PC-3 (cell line): ENCODE measurements at regions not wholly inside any gene's neighbourhood (a gene's known extent, or its start where the extent isn't known, plus 50 kb on each side); places are given as distances from the start of the nearest gene placed in this dataset.

Source experiments
- ATAC-seq: fragments of 200-7000 bp; cut with Tn5 transposase; 2 replicates; pipeline ENCODE4 v1.9.1; 2020; ENCODE audit warnings: mild to moderate bottlenecking, moderate library complexity
- BruUV-seq: library from RNA; stranded (reverse); fragments of 400-500 nt; replicated peaks from 2 replicates; lab custom pipeline; 2021; lab: Mats Ljungman, UMichigan
- CTCF ChIA-PET: fragments of 300-600 bp; sonication (Branson Sonifier 250); formaldehyde crosslinking; loops from one replicate; lab custom pipeline; 2022; ENCODE audit warnings: antibody characterized with exemption; lab: Charles Lee
- POLR2A ChIA-PET: fragments of 300-600 bp; sonication (Branson Sonifier 250); formaldehyde crosslinking; loops from one replicate; lab custom pipeline; 2022; ENCODE audit warnings: antibody characterized with exemption; ENCODE audit not compliant: unreplicated experiment; lab: Charles Lee
- DNase-seq: peaks from one replicate; pipeline ENCODE4 v3.0.0-alpha.2; 2015
- H2AFZ ChIP-seq: fragments of 300-600 bp; sonication (generic); 2 replicates; pipeline ENCODE4 v1.6.0; 2016; ENCODE audit warnings: antibody characterized with exemption, low read length
- H3F3A ChIP-seq: fragments of 300-600 bp; sonication (generic); one replicate; pipeline ENCODE4 v1.6.0; 2017; ENCODE audit warnings: antibody characterized with exemption, low read length, control low read depth, mild to moderate bottlenecking; ENCODE audit not compliant: unreplicated experiment
- H3K27ac ChIP-seq: fragments of 300-600 bp; sonication (generic); 2 replicates; pipeline ENCODE4 v1.5.1; 2016; ENCODE audit warnings: mild to moderate bottlenecking, low read length
- H3K27me3 ChIP-seq: fragments of 300-600 bp; sonication (generic); 2 replicates; pipeline ENCODE4 v1.6.1; 2016; ENCODE audit warnings: low read length, mixed read lengths
- H3K36me3 ChIP-seq: fragments of 300-600 bp; sonication (generic); 2 replicates; pipeline ENCODE4 v1.6.1; 2016; ENCODE audit warnings: low read depth, mixed run types, low read length, mixed read lengths
- H3K4me1 ChIP-seq: fragments of 300-600 bp; sonication (generic); 2 replicates; pipeline ENCODE4 v1.5.1; 2016; ENCODE audit warnings: low read length; ENCODE audit not compliant: insufficient read depth
- H3K4me2 ChIP-seq: fragments of 300-600 bp; sonication (generic); 2 replicates; pipeline ENCODE4 v1.6.0; 2016; ENCODE audit warnings: low read length
- H3K4me3 ChIP-seq: fragments of 300-600 bp; sonication (generic); 2 replicates; pipeline ENCODE4 v1.5.1; 2016; ENCODE audit warnings: mild to moderate bottlenecking, low read length, mixed read lengths
- H3K79me2 ChIP-seq: fragments of 300-600 bp; sonication (generic); 2 replicates; pipeline ENCODE4 v1.6.1; 2017; ENCODE audit warnings: low read length, mixed read lengths
- H3K9ac ChIP-seq: fragments of 300-600 bp; sonication (generic); 2 replicates; pipeline ENCODE4 v1.6.0; 2016; ENCODE audit warnings: mild to moderate bottlenecking, low read length
- H3K9me2 ChIP-seq: fragments of 300-600 bp; sonication (generic); replicated peaks from 2 replicates; pipeline ENCODE4 v1.6.1; 2016; ENCODE audit warnings: mixed run types, low read length, mixed read lengths
- H3K9me3 ChIP-seq: fragments of 300-600 bp; sonication (generic); 2 replicates; pipeline ENCODE4 v1.6.1; 2016; ENCODE audit warnings: low read length, mixed read lengths
- H4K20me1 ChIP-seq: fragments of 300-600 bp; sonication (generic); 2 replicates; pipeline ENCODE4 v1.6.1; 2016; ENCODE audit warnings: low read length, mixed read lengths
- EZH2 ChIP-seq: fragments of 300-600 bp; sonication (generic); IDR thresholded peaks from one replicate; pipeline ENCODE4 v1.6.1; 2017; ENCODE audit warnings: antibody characterized with exemption, mild to moderate bottlenecking, low read length; ENCODE audit not compliant: unreplicated experiment
- EZH2phosphoT487 ChIP-seq: fragments of 300-600 bp; sonication (generic); IDR thresholded peaks from 2 replicates; pipeline ENCODE4 v1.6.1; 2018; ENCODE audit warnings: mild to moderate bottlenecking, antibody characterized with exemption, low read length, borderline replicate concordance
- intact Hi-C: fragments of 100-400 bp; cut with micrococcal nuclease; formaldehyde crosslinking; loops from 2 replicates; pipeline ENCODE4 v1.9.0; 2023
- TF ChIP-seq, protein P1 (sequence below): fragments of 300-600 bp; sonication (generic); conservative IDR thresholded peaks from 2 replicates; pipeline ENCODE4 v1.5.1; 2017; ENCODE audit warnings: antibody characterized with exemption, low read depth, mild to moderate bottlenecking, low read length

DNA sequence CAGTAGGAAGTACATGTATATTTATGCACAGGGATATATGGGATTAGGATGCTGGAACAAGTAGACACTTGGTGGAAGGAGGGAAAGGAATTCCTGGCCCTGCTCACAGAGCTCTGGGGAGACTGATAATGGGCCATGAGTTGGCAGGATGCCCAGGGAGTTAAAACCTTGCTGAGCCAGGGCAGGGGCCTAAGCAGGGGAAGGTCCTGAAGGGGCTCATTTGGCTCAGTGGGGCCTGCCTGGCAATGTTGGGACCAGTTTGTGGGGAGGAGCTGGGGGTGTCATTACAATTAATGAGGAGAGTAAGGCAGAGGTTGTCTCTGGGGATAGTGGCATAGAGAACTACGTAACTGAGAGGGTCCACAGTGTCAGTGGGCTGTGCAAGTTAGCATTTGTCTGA is 124.2 kb upstream of the ADPGK start:
- no peaks in the 10 kb centered on the region for H3F3A ChIP-seq
- ChIA-PET CTCF (no interaction called here), POLR2A (no interaction called here)
- intact Hi-C loops: no loop called here
- H3K9me2 ChIP-seq: no peaks in the 10 kb centered on the region
- no TSS peak for BruUV-seq
- peaks cover 36% of the 10 kb centered on the region for H3K27me3 ChIP-seq
- DNase-seq: no peak
- no peak overlapping the region for H3K9ac ChIP-seq
- TF ChIP-seq, protein P1, sequence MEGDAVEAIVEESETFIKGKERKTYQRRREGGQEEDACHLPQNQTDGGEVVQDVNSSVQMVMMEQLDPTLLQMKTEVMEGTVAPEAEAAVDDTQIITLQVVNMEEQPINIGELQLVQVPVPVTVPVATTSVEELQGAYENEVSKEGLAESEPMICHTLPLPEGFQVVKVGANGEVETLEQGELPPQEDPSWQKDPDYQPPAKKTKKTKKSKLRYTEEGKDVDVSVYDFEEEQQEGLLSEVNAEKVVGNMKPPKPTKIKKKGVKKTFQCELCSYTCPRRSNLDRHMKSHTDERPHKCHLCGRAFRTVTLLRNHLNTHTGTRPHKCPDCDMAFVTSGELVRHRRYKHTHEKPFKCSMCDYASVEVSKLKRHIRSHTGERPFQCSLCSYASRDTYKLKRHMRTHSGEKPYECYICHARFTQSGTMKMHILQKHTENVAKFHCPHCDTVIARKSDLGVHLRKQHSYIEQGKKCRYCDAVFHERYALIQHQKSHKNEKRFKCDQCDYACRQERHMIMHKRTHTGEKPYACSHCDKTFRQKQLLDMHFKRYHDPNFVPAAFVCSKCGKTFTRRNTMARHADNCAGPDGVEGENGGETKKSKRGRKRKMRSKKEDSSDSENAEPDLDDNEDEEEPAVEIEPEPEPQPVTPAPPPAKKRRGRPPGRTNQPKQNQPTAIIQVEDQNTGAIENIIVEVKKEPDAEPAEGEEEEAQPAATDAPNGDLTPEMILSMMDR: no peak
- TF ChIP-seq EZH2phosphoT487: no peak
- no peak for TF ChIP-seq EZH2
- no peak overlapping the region for H2AFZ ChIP-seq
- no peaks in the 10 kb centered on the region for H4K20me1 ChIP-seq
- H3K9me3 ChIP-seq: no peaks in the 10 kb centered on the region
- H3K4me1 ChIP-seq: no peaks in the 10 kb centered on the region
- ATAC-seq: no peak
- H3K36me3 ChIP-seq: no peaks in the 10 kb centered on the region
- no peak overlapping the region for H3K4me2 ChIP-seq
- no peaks in the 10 kb centered on the region for H3K79me2 ChIP-seq
- H3K27ac ChIP-seq: no peak overlapping the region
- no peak overlapping the region for H3K4me3 ChIP-seq

DNA sequence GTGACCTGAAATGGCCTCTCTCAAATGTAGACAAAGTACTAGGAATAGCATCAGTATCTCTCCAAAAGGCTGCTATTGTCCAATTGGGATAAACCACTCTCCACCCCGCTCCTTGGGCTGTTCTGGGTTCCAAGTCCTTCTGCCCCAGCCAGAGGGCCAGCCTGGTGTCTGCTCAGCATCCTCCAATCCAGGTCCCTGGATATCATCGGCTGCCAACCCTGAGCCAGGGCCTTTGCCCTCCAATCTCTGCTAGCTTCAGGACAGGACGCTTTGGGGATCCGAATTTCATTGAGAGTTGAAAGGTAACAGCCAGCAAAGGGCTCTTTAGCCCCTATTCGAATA is 119.3 kb upstream of the ADPGK start:
- Histone ChIP-seq H3K4me2 (no peak overlapping the region), H3K27ac (no peak overlapping the region), H3K9ac (no peak overlapping the region), H3K79me2 (no peaks in the 10 kb centered on the region), H2AFZ (no peak overlapping the region), H3K4me3 (no peak overlapping the region), H3K4me1 (no peaks in the 10 kb centered on the region), H3K9me3 (no peaks in the 10 kb centered on the region), H3F3A (no peaks in the 10 kb centered on the region), H4K20me1 (no peaks in the 10 kb centered on the region), H3K36me3 (no peaks in the 10 kb centered on the region), H3K27me3 (peaks cover 67% of the 10 kb centered on the region), H3K9me2 (no peaks in the 10 kb centered on the region)
- CTCF ChIA-PET: no interaction called here
- TF ChIP-seq EZH2phosphoT487: no peak
- TF ChIP-seq EZH2: no peak
- TF ChIP-seq, protein P1: no peak
- DNase-seq: no peak
- no TSS peak for BruUV-seq
- intact Hi-C loops: no loop called here
- no peak for ATAC-seq
- POLR2A ChIA-PET: no interaction called here

DNA sequence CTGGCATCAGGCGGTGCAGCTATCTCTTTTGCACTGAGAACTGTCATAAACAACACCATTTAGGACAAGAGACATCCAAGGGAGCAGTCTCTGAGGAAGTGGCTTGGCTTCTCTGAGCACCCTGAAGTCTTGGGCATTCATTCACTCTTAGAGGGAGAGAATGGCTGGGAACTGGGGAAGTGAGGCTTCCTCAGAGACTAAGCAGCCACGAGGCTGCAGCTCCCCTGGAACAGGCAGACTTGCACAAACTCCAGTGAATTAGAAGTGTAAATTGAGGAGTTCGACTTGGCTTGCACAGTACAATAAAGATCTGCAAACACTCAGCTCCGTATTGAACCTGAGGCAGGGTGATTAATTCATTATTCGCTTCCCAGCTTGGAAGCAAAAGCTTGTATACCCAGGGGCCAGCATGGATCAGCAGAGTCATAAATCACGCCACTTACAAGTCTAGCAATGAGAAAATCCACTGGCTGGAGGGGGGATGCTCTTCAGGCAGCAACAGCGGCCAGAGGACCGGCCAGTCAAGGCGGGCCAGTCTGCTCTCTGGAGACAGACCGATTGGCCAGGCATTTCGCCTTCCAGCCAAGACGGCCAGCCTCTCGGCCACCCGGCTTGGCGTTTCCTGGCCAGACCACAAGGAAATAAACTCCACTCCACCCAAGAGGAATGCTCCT is 118.8 kb upstream of the ADPGK start:
- Histone ChIP-seq H3K27me3 (peaks cover 72% of the 10 kb centered on the region), H3K27ac (no peak overlapping the region), H3K79me2 (no peaks in the 10 kb centered on the region), H3K4me1 (no peaks in the 10 kb centered on the region), H4K20me1 (no peaks in the 10 kb centered on the region), H3K36me3 (no peaks in the 10 kb centered on the region), H3K9ac (no peak overlapping the region), H3K9me2 (no peaks in the 10 kb centered on the region), H3F3A (no peaks in the 10 kb centered on the region), H2AFZ (no peak overlapping the region), H3K4me2 (no peak overlapping the region), H3K4me3 (no peak overlapping the region), H3K9me3 (no peaks in the 10 kb centered on the region)
- DNase-seq (no peak), ATAC-seq (no peak)
- TF ChIP-seq EZH2: no peak
- TF ChIP-seq, protein P1: no peak
- TF ChIP-seq EZH2phosphoT487: no peak
- BruUV-seq: no TSS peak
- CTCF ChIA-PET: interaction anchor here (0.7 kb wide), 1 partner anchor 179 kb away, joined by 3 read pairs; no protein-coding TSS in a partner anchor
- POLR2A ChIA-PET: no interaction called here
- intact Hi-C loops: no loop called here
